ENCODE measurements at regions not wholly inside any gene's neighbourhood (a gene's known extent, or its start where the extent isn't known, plus 50 kb on each side); places are given as distances from the start of the nearest gene placed in this dataset.

DNA sequence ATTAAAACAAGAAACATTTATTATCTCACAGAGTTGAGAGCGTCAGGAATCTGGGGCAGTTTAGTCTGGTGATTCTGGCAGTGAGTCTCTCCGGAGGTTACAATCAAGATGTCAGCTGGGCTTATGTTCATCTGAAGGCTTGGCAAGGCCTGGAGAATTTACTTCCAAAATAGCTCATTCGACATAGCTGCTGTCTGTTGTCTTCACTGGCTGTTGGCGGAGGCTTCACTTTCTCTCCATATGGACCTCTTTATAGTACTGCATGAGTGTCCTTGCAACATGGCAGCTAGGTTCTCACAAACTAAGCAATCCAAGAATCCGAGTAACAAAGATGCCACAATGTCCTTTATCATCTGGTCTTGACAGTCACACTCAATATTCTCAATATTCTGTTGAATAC, 70.2 kb upstream of the ADGRL3 start:
- in situ Hi-C loops (cut with MboI) (no loop called here), intact Hi-C loops (cut with micrococcal nuclease; ENCODE audit: unreplicated experiment) (no loop called here)
- no peak overlapping the region for H2AFZ ChIP-seq (ENCODE audit: control insufficient read depth, low read depth, low read length)
- no peak for DNase-seq (ENCODE audit: low read depth, low spot score)
- no peak for FAIRE-seq
- H3K27me3 ChIP-seq (replicated peaks in 1 of 2; ENCODE audit: control insufficient read depth in 2 of 2, insufficient read depth in 2 of 2, low read length in 1 of 2): no peaks in the 10 kb centered on the region
- ChIA-PET CTCF (no interaction called here), POLR2A (no interaction called here), SMC1A (ENCODE audit: uncharacterized antibody, unreplicated experiment) (no interaction called here), RAD21 (ENCODE audit: unreplicated experiment) (no interaction called here)
- H3K9ac ChIP-seq (ENCODE audit: control insufficient read depth, insufficient read depth, low read length): no peak overlapping the region
- no peaks in the 10 kb centered on the region for H3K9me3 ChIP-seq (replicated peaks; ENCODE audit: control insufficient read depth, insufficient read depth, low read length)
- no peaks in the 10 kb centered on the region for H4K20me1 ChIP-seq (ENCODE audit: control insufficient read depth, insufficient read depth)
- no peak for ATAC-seq
- H3K79me2 ChIP-seq (ENCODE audit: control insufficient read depth, insufficient read depth, low read length): no peaks in the 10 kb centered on the region
- no peak overlapping the region for H3K4me3 ChIP-seq
- BruUV-seq (replicated peaks): no TSS peak
- H3K27ac ChIP-seq (ENCODE audit: control insufficient read depth, insufficient read depth): no peak overlapping the region
- H3K4me2 ChIP-seq (ENCODE audit: control insufficient read depth, insufficient read depth): no peak overlapping the region
- H3K4me1 ChIP-seq (ENCODE audit: control insufficient read depth, insufficient read depth, low read length): no peaks in the 10 kb centered on the region
- H3K36me3 ChIP-seq (ENCODE audit: control insufficient read depth in 2 of 2, insufficient read depth in 2 of 2, low read length in 1 of 2): no peaks in the 10 kb centered on the region
- WGBS (ENCODE audit: insufficient coverage, insufficient replicate concordance, low lambda C conversion rate, missing lambda C conversion rate): 45% methylated on average over 5 of the region's 5 CpGs
- TF ChIP-seq, protein P1, sequence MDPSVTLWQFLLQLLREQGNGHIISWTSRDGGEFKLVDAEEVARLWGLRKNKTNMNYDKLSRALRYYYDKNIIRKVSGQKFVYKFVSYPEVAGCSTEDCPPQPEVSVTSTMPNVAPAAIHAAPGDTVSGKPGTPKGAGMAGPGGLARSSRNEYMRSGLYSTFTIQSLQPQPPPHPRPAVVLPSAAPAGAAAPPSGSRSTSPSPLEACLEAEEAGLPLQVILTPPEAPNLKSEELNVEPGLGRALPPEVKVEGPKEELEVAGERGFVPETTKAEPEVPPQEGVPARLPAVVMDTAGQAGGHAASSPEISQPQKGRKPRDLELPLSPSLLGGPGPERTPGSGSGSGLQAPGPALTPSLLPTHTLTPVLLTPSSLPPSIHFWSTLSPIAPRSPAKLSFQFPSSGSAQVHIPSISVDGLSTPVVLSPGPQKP (IDR thresholded peaks at IDR 0.05; ENCODE audit: low read depth, low read length): no peak

GRCh38 chr4:61143461-61143860, 56.7 kb upstream of the ADGRL3 start:
- BruUV-seq (replicated peaks): no TSS peak
- in situ Hi-C loops (cut with MboI) (no loop called here), intact Hi-C loops (cut with micrococcal nuclease; ENCODE audit: unreplicated experiment) (no loop called here)
- DNase-seq (ENCODE audit: low read depth, low spot score) (no peak), FAIRE-seq (no peak), ATAC-seq (no peak)
- no peaks in the 10 kb centered on the region for H3K36me3 ChIP-seq (ENCODE audit: control insufficient read depth in 2 of 2, insufficient read depth in 2 of 2, low read length in 1 of 2)
- no peaks in the 10 kb centered on the region for H3K27me3 ChIP-seq (replicated peaks in 1 of 2; ENCODE audit: control insufficient read depth in 2 of 2, insufficient read depth in 2 of 2, low read length in 1 of 2)
- no peaks in the 10 kb centered on the region for H3K79me2 ChIP-seq (ENCODE audit: control insufficient read depth, insufficient read depth, low read length)
- ChIA-PET POLR2A (no interaction called here), RAD21 (ENCODE audit: unreplicated experiment) (no interaction called here), CTCF (no interaction called here), SMC1A (ENCODE audit: uncharacterized antibody, unreplicated experiment) (no interaction called here)
- no peak overlapping the region for H2AFZ ChIP-seq (ENCODE audit: control insufficient read depth, low read depth, low read length)
- no peaks in the 10 kb centered on the region for H3K9me3 ChIP-seq (replicated peaks; ENCODE audit: control insufficient read depth, insufficient read depth, low read length)
- WGBS (ENCODE audit: insufficient coverage, insufficient replicate concordance, low lambda C conversion rate, missing lambda C conversion rate): 0% methylated on average over 1 of the region's 1 CpG
- no peak overlapping the region for H3K27ac ChIP-seq (ENCODE audit: control insufficient read depth, insufficient read depth)
- no peak overlapping the region for H3K4me2 ChIP-seq (ENCODE audit: control insufficient read depth, insufficient read depth)
- H3K4me3 ChIP-seq: no peak overlapping the region
- no peaks in the 10 kb centered on the region for H3K4me1 ChIP-seq (ENCODE audit: control insufficient read depth, insufficient read depth, low read length)
- no peak overlapping the region for H3K9ac ChIP-seq (ENCODE audit: control insufficient read depth, insufficient read depth, low read length)
- no peaks in the 10 kb centered on the region for H4K20me1 ChIP-seq (ENCODE audit: control insufficient read depth, insufficient read depth)
- TF ChIP-seq FOXK2 (IDR thresholded peaks at IDR 0.05) (no peak), LARP7 (IDR thresholded peaks at IDR 0.05) (no peak), ZBTB11 (CRISPR knock-in tag; IDR thresholded peaks at IDR 0.05) (no peak), MEF2A (IDR thresholded peaks at IDR 0.05; ENCODE audit: insufficient read depth, low read depth, low read length) (no peak), TBL1XR1 (IDR thresholded peaks at IDR 0.05; ENCODE audit: low read depth, low read length) (no peak), GATAD2B (conservative IDR thresholded peaks at IDR 0.05; ENCODE audit: low read depth) (no peak), PKNOX1 (IDR thresholded peaks at IDR 0.05) (no peak), POLR2AphosphoS5 (IDR thresholded peaks at IDR 0.05; ENCODE audit: low read length) (no peak), BCL11A (IDR thresholded peaks at IDR 0.05; ENCODE audit: low read depth, low read length) (no peak)
- TF ChIP-seq, protein P2, sequence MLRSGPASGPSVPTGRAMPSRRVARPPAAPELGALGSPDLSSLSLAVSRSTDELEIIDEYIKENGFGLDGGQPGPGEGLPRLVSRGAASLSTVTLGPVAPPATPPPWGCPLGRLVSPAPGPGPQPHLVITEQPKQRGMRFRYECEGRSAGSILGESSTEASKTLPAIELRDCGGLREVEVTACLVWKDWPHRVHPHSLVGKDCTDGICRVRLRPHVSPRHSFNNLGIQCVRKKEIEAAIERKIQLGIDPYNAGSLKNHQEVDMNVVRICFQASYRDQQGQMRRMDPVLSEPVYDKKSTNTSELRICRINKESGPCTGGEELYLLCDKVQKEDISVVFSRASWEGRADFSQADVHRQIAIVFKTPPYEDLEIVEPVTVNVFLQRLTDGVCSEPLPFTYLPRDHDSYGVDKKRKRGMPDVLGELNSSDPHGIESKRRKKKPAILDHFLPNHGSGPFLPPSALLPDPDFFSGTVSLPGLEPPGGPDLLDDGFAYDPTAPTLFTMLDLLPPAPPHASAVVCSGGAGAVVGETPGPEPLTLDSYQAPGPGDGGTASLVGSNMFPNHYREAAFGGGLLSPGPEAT (IDR thresholded peaks at IDR 0.05; ENCODE audit: low read depth): no peak

All from GM12878 (cell line).